ENCODE measurements at regions not wholly inside any gene's neighbourhood (a gene's known extent, or its start where the extent isn't known, plus 50 kb on each side); places are given as distances from the start of the nearest gene placed in this dataset.

- no peak for DNase-seq
Measured at GRCh38 chr6:21375151-21376116, 218.1 kb upstream of the SOX4 start.

GRCh38 chr6:21377356-21377755 lies 216.2 kb upstream of the SOX4 start:
- DNase-seq: no peak

- no peak for DNase-seq
Measured at GRCh38 chr6:21381331-21381963, 212.1 kb upstream of the SOX4 start.

GRCh38 chr6:21382821-21383449 lies 210.6 kb upstream of the SOX4 start:
- DNase-seq: no peak

- no peak for DNase-seq
Measured at GRCh38 chr6:21383450-21384085, 210.0 kb upstream of the SOX4 start.

GRCh38 chr6:21384216-21384615 lies 209.3 kb upstream of the SOX4 start:
- no peak for DNase-seq

- no peak for DNase-seq
Measured at GRCh38 chr6:21386744-21387143, 206.8 kb upstream of the SOX4 start.

- no peak for DNase-seq
Measured at GRCh38 chr6:21390532-21391213, 202.9 kb upstream of the SOX4 start.

- no peak for DNase-seq
Measured at GRCh38 chr6:21392177-21392576, 201.4 kb upstream of the SOX4 start.

- no peak for DNase-seq
Measured at GRCh38 chr6:21393441-21394165, 199.9 kb upstream of the SOX4 start.

- DNase-seq: no peak
Measured at GRCh38 chr6:21395121-21395520, 198.4 kb upstream of the SOX4 start.

- no peak for DNase-seq
Measured at GRCh38 chr6:21396313-21396712, 197.2 kb upstream of the SOX4 start.

GRCh38 chr6:21398741-21399325 lies 194.7 kb upstream of the SOX4 start:
- DNase-seq: no peak

GRCh38 chr6:21402368-21402767 lies 191.2 kb upstream of the SOX4 start:
- no peak for DNase-seq

GRCh38 chr6:21404577-21404976 lies 189.0 kb upstream of the SOX4 start:
- DNase-seq: no peak

- no peak for DNase-seq
Measured at GRCh38 chr6:21406316-21406715, 187.2 kb upstream of the SOX4 start.

GRCh38 chr6:21409231-21409630 lies 184.3 kb upstream of the SOX4 start:
- DNase-seq: no peak

GRCh38 chr6:21413428-21413827 lies 180.1 kb upstream of the SOX4 start:
- DNase-seq: no peak

GRCh38 chr6:21414065-21414464 lies 179.5 kb upstream of the SOX4 start:
- no peak for DNase-seq

All from amygdala (tissue), 56 donors.